Lung (tissue), 11 donors: ENCODE measurements at regions not wholly inside any gene's neighbourhood (a gene's known extent, or its start where the extent isn't known, plus 50 kb on each side); places are given as distances from the start of the nearest gene placed in this dataset.

Experiments
- ATAC-seq: fragments of 200-7000 bp; cut with Tn5 transposase; one replicate; pipeline ENCODE4 v1.9.1; 2020; ENCODE audit warnings: moderate number of reproducible peaks; ENCODE audit not compliant: insufficient read depth, low FRiP score
- DNase-seq, 3 donors: peaks; one replicate each; pipeline ENCODE4 v3.0.0-alpha.2; 2013 to 2017
- H3K27ac ChIP-seq, 2 donors: one replicate each; pipeline ENCODE4 v1.5.1; 2013; ENCODE audit warnings: mild to moderate bottlenecking in 2 of 2, moderate library complexity in 2 of 2, control low read depth in 1 of 2, inconsistent platforms in 1 of 2, low read depth in 1 of 2, low read length in 1 of 2
- H3K27me3 ChIP-seq, 3 donors: one replicate each; pipeline ENCODE4 v1.5.1; 2013; ENCODE audit warnings: low read length in 2 of 3; ENCODE audit not compliant: control insufficient read depth in 3 of 3, insufficient read depth in 3 of 3
- H3K36me3 ChIP-seq, 4 donors: one replicate each; pipeline ENCODE4 v1.5.1; 2013; ENCODE audit warnings: low read length in 4 of 4, mild to moderate bottlenecking in 1 of 4, moderate library complexity in 1 of 4; ENCODE audit not compliant: control insufficient read depth in 4 of 4, insufficient read depth in 4 of 4
- H3K4me1 ChIP-seq, 5 donors: one replicate each; pipeline ENCODE4 v1.5.1; 2013; ENCODE audit warnings: low read length in 5 of 5, mild to moderate bottlenecking in 2 of 5, moderate library complexity in 1 of 5; ENCODE audit not compliant: control insufficient read depth in 5 of 5, insufficient read depth in 5 of 5
- H3K4me3 ChIP-seq: one replicate; pipeline ENCODE4 v1.5.1; 2013; ENCODE audit warnings: mild to moderate bottlenecking, control low read depth, moderate library complexity
- H3K9ac ChIP-seq, 2 donors: one replicate each; pipeline ENCODE4 v1.5.1; 2013; ENCODE audit warnings: low read length in 2 of 2, control low read depth in 1 of 2; ENCODE audit not compliant: insufficient read depth in 1 of 2
- H3K9me3 ChIP-seq, 4 donors: one replicate each; pipeline ENCODE4 v1.5.1; 2013; ENCODE audit warnings: low read length in 3 of 4, mild to moderate bottlenecking in 1 of 4, moderate library complexity in 1 of 4; ENCODE audit not compliant: control insufficient read depth in 4 of 4, insufficient read depth in 3 of 4
- WGBS, 2 donors: extraction: QIAGEN DNeasy Blood & Tissue Kit; methylation state at CpG; one replicate each; pipeline ENCODE4 v1.1.7; 2013; 5-methylcytosine and 5-hydroxymethylcytosine counted together
- TF ChIP-seq, protein P1 (sequence below): IDR thresholded peaks from 2 replicates; pipeline ENCODE4 v1.5.1; 2012; ENCODE audit warnings: mild to moderate bottlenecking; ENCODE audit errors: control extremely low read depth, extremely low read depth
- donor health status: control.
- donor health status: control.
- donor health status: Bipolar disorder and iron deficiency.
- donor health status: healthy.
- donor health status: DM: yes; HTN: yes; CAD: no.

DNA sequence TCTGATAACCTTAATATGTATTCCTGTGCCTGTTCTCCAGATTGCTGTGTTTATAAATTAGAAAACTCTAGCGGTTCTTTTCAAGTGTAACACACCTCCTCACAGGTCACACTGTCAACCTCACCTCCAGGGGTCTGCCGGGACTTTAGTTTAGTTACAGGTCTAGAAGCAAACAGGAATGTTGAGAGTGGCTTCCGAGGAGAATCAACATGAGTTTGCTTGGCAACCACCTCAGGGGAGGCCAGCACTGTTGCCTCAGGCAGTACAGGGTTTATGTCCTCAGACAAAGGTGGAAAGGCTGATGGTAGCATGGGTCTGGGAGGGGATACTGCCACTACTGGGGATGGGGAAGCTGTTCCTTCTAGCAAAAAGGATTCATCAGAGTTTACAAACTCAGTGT is 438.0 kb downstream of the DTHD1 start:
- Histone ChIP-seq H3K27me3 (no peaks in the 10 kb centered on the region), H3K36me3 (no peaks in the 10 kb centered on the region), H3K9ac (no peak overlapping the region), H3K9me3 (peaks cover 0 to 2% (median 0%) of the 10 kb centered on the region in 4 donors), H3K27ac (no peak overlapping the region), H3K4me3 (no peak overlapping the region), H3K4me1 (no peaks in the 10 kb centered on the region)
- ATAC-seq (no peak), DNase-seq (no peak)
- WGBS, 2 donors: 71 to 75% methylated on average over 3 of the region's 3 CpGs
- TF ChIP-seq, protein P1, sequence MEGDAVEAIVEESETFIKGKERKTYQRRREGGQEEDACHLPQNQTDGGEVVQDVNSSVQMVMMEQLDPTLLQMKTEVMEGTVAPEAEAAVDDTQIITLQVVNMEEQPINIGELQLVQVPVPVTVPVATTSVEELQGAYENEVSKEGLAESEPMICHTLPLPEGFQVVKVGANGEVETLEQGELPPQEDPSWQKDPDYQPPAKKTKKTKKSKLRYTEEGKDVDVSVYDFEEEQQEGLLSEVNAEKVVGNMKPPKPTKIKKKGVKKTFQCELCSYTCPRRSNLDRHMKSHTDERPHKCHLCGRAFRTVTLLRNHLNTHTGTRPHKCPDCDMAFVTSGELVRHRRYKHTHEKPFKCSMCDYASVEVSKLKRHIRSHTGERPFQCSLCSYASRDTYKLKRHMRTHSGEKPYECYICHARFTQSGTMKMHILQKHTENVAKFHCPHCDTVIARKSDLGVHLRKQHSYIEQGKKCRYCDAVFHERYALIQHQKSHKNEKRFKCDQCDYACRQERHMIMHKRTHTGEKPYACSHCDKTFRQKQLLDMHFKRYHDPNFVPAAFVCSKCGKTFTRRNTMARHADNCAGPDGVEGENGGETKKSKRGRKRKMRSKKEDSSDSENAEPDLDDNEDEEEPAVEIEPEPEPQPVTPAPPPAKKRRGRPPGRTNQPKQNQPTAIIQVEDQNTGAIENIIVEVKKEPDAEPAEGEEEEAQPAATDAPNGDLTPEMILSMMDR: no peak

DNA sequence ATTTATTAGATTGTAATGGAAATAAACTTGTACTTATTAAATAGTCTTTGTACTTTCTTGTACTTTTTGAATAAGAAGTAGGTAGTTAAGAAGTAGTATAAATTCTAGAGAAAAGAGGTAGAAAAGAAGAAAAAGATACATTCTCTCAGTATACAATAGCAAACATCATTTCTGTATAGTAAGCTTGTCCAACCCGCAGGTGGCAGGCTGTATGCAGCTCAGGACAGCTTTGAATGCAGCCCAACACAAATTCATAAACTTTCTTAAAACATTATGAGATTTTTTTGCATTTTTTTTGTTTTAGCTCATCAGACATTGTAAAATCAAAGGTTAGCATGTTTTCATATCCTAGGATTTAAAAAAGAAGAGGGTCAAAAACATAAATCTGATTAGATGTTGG is 441.6 kb downstream of the DTHD1 start:
- DNase-seq (no peak), ATAC-seq (no peak)
- Histone ChIP-seq H3K9ac (no peak overlapping the region), H3K9me3 (no peaks in the 10 kb centered on the region), H3K4me3 (no peak overlapping the region), H3K4me1 (no peaks in the 10 kb centered on the region), H3K27me3 (no peaks in the 10 kb centered on the region), H3K27ac (no peak overlapping the region), H3K36me3 (no peaks in the 10 kb centered on the region)
- TF ChIP-seq, protein P1: no peak
- 85 to 91% methylated on average over 1 of the region's 1 CpG for WGBS, 2 donors

DNA sequence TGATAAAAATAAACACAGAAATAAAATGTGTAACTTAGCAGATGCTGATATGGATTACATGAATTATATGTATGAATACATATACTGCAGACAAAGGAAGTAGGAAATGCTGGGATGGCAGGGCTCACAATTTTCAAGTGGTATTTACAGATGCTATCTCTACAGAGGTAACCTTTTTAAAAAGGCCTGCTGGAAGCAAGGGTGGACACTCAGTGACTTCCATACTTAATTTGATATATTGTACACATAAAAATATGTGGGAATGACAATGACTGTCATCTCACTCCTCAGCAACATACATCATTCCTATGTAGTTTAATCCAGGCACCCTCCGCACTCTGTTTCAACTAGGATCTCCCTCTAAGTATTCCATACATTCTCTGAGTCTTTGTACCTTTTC is 452.9 kb downstream of the DTHD1 start:
- H3K4me3 ChIP-seq: no peak overlapping the region
- no peak overlapping the region for H3K27ac ChIP-seq
- no peaks in the 10 kb centered on the region for H3K36me3 ChIP-seq
- ATAC-seq (no peak), DNase-seq (no peak)
- TF ChIP-seq, protein P1: no peak
- H3K9ac ChIP-seq: no peak overlapping the region
- H3K4me1 ChIP-seq: no peaks in the 10 kb centered on the region
- peaks cover 0 to 5% (median 0%) of the 10 kb centered on the region in 4 donors for H3K9me3 ChIP-seq
- 91 to 97% methylated on average over 1 of the region's 1 CpG for WGBS, 2 donors
- H3K27me3 ChIP-seq: no peaks in the 10 kb centered on the region

DNA sequence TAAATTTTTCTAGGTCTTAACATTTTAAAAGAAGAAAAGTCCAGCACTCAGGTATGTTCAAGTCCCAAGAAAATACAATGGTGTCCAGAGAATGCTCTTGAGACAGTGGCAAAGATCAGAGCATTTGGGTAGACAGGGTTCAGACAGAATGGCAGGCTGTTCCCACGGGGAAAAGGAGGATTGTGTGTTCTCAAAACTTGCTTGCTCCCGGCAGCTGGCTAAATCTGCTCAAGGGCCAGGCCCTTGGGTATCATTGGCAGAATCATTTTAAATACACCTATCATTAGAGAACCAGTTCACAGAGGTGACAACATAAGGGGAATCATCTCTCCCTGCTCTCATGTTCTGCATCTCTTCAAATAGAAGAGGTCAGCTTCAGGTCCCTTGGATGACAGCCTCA is 456.3 kb downstream of the DTHD1 start:
- no peak for ATAC-seq

More for the DNA sequence above, 456.3 kb downstream of the DTHD1 start:
- H3K27ac ChIP-seq: no peak overlapping the region
- WGBS, 2 donors: 70 to 83% methylated on average over 2 of the region's 2 CpGs
- no peak overlapping the region for H3K4me3 ChIP-seq
- no peaks in the 10 kb centered on the region for H3K27me3 ChIP-seq
- TF ChIP-seq, protein P1: no peak
- DNase-seq: no peak
- H3K4me1 ChIP-seq: no peaks in the 10 kb centered on the region
- H3K9ac ChIP-seq: no peak overlapping the region
- no peaks in the 10 kb centered on the region for H3K36me3 ChIP-seq
- H3K9me3 ChIP-seq: no peaks in the 10 kb centered on the region
